ENCODE measurements at regions not wholly inside any gene's neighbourhood (a gene's known extent, or its start where the extent isn't known, plus 50 kb on each side); places are given as distances from the start of the nearest gene placed in this dataset.

- TF ChIP-seq CTCF (IDR thresholded peaks at IDR 0.05) (no peak), POLR2A (IDR thresholded peaks at IDR 0.05) (no peak)
Observed at GRCh38 chr18:78611201-78611800, 368.3 kb upstream of the SALL3 start.
